GM19240 (cell line): ENCODE measurements at regions not wholly inside any gene's neighbourhood (a gene's known extent, or its start where the extent isn't known, plus 50 kb on each side); places are given as distances from the start of the nearest gene placed in this dataset.
"Not testable (repeated sequence)": the region's sequence is repeated elsewhere in the genome, so short reads cannot be mapped to it uniquely, and the experiment has no call there.

Experiments
- DNase-seq: peaks from one replicate; pipeline ENCODE4 v3.0.0; 2011; ENCODE audit warnings: low spot score; ENCODE audit not compliant: insufficient read length

DNA sequence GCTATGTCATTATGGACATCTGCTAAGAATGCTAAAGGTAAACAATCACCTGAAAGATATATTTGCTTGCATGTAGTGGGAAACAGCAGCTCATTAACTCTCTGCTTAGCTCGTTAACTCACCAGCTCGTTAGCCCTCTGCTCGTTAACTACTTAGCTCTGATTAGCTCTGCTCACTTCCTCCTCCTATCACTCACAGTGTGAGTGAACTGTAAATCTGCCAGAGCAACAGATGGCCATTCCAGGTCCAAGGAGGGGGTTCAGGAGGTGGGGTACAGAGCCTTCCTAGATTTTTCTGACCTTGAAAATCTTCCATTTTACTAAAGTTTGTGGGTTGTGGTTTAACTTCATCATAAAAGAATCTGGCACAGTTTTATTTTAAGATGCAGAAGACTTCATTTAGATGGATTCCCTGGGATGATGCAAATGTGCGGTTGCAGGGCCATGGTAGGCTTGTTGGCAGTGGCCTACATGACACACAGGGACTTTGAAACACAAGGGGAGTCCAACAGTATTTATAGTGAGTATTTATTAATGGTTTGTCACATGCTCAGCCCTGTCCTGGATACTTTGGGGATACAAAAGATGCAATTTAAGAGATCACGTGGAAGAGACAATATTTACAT, 1633.7 kb upstream of the CELF4 start:
- DNase-seq, result no peak

DNA sequence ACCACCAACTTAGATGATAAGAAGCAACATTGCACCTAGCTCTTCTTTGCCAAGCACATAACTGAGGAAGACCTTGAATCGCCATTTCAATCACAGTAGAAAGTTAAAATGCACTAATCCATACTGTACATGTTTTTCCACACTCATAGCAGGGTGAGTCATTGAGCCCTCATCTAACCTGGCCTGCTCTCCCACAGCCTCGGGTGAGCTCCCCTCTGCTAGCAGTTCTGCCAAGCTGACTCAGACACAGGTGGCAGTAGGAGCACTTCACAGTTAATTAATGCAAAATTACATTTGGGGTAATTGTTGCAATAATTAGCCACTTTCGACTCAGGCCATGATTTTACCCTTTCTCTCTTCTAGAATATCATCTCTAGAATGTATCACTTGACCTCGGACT, 1632.8 kb upstream of the CELF4 start:
- no peak for DNase-seq

DNA sequence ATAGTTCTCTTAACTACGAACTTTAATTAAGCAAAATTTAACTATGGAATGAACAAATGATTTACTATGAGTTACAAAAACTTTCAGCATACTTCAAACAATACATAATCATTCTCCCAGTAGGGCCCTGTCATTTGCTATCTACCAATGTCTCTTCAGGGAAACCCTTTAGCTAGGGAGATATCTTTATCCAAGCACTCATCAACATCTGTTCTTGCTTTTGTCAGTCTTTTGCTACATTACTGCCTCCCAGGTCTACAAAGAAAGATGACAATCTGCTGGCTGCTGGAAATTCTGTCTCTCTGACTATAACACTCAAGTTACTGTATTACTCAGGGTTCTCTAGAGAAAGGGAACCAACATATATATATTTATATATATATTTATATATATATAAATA, 1626.3 kb upstream of the CELF4 start:
- no peak for DNase-seq

DNA sequence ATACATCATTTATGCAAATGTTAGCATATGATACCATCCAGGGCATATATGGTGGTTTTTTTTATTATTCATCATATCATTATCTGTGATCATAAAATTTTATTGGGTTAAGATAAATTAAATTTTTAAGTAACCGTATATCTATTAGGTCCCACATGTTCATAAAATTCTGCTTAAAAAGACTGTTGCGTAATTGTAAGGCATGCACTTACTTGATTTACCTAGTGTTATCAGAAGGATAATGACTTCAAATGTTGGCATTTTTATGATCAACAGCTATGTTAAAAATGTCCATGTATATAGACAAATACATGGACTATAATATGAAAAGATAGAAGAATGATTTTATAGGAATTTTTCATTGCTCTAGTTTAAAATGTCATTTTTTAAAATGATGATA, 1625.5 kb upstream of the CELF4 start:
- DNase-seq, result no peak

DNA sequence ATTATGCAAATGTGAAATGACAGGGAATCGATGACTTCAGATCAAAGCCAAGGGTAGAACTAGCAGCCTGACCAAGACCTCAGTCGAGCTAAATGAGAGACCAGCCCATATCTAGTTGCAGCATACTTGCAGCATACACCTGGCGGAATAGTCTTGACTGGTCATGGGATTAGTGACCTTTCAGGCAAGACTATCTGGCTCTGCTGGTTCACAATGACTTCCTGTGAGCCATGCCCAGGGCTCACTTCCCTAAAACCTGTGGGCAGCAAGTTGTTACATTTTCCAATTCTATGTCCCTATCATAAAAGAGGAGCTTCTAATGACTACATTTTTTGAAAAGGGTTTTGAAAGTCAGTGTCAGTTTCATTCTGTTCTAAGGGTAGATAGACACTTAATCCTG, 1624.9 kb upstream of the CELF4 start:
- DNase-seq, result no peak

DNA sequence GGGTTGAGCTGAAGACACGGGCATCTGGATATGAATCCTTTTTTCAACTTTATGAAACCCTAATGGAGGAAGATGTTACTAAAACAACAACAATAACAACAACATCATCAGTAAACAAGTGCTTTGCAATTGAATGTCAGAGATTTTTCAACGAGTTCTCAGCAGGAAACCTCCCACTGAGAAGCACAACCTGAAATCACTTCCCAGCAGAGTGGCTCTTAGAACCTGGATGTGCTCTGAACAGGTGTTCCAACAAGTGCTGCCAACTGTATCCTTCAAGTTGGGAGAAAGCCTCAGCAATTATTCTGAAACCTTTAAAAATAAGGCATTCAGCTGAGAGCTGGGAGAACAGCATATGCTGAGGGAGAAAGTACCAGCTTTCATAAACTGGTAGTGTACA, 1622.7 kb upstream of the CELF4 start:
- no peak for DNase-seq

DNA sequence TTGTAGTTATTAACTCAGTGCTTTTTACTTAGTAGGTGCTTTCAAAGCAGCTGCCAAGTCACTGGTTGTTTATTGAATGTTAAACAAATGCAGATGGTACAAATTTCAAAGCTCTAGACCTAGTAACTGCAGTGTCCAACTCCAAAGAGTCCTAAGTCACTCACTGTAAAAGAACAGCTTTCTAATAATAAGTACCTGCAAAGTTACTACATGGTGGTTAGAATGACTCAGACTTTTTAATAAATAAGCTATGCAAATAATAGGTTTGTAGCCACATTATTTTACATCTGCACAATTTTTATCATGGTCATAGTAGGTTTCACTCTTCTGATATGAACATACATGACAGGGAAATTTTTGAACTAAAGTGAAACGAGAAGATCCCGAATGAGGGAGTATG, 1620.4 kb upstream of the CELF4 start:
- no peak for DNase-seq

DNA sequence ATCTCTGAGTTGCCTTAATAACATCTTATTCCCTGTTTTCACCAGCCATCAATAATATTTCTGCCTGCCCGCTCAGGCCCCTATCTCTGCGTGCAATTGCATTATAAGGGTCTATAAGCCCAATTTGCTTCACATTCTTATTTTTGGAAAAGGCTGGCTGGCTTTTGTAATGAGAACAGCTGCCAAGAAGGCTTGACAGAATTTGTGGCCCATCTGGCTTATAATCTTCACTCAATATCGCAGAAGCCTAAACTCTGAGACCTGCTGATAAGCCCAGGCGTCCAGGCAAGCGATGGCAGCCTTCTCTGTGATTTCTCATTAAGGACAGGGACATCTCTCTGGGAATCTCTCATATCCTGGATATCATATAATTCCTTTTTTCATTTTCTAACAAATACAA, 1618.6 kb upstream of the CELF4 start:
- no peak for DNase-seq

DNA sequence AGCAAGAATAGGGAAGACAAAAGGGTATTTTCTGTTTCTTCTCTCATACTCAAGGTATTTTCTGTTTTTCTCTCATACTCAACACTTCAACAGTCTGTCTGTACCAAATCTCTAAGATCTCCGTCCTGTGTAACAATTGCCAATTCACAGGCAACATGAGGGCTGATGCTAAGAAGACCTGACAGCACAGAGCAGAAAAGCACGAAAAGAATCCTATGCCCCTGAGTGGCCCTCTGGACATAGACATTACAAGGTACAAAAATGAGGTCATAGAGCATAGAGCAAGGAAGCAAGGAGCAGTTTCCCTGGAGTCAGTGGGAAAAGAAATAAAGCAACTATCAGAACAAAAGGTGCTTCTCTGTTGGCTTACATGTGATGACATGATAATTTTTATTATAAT, 1612.6 kb upstream of the CELF4 start:
- DNase-seq, result no peak

DNA sequence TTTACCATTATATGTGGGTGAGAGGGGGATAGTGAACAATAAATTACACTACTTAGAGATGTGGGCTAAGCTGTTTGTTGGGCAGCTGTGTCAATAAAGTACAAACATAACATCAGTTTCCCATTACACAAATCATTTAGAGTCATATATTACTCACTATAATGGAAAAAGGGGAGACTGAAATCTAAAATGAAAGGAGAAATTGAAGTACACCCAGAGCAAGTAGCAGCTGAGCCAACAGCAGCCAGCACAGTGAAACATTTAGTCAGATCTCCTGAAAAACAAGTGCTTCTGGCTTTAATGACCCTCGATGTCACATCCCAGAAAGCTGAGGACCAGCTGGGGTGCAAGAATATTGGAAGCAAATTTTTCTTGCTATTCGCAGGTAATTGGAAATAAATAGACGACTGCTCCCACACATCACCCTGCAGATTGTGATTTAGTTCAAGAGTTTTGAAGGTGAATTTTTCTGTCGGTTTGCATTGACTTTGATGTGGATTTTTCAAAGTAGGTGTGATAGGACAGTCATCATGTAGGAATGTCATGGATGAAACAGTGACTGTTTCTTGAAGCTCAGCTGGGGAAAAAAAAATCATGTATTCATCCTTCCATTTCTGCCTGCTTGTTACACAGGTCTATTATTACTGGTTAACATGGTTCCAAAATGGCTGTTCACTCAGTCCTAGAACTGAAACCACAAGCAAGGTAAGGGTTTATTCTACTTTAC, 1607.3 kb upstream of the CELF4 start:
- no peak for DNase-seq

DNA sequence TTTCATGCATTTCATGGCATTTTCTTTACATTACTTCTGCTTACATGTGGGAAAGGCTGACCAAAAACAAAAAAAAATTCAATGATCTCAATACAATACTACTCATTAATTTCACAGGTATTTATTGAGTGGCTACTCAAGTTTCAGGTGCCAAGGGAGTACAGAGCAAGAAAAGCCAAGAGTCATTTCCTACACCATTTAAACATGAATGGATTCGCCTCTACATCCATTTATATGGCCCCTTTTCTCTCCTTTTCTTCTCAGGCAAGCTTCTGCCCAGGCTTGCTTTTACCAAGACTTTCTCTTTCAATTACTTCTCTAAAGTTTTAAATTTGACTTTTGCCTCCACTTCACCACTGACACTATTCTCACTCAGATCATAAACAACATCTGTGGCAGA, 1603.1 kb upstream of the CELF4 start:
- DNase-seq, result no peak

DNA sequence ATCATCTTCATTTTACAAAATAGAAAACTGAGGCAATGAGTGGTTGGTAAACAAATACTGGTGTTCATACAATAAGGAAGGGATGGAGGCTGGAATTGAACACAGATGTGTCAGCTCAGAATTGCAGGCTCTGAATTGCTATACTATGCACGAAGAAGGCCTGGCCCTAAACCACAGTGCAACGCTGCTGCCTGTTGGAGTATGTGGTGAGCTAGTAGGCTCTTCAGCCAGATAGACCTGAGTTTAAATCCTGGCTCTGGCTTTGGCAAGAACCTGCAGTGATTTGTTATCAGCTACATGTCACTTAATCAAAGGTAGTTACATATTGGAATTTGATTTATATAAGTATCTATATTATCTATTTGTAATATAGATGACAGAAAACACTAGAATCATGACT, 1602.4 kb upstream of the CELF4 start:
- no peak for DNase-seq

DNA sequence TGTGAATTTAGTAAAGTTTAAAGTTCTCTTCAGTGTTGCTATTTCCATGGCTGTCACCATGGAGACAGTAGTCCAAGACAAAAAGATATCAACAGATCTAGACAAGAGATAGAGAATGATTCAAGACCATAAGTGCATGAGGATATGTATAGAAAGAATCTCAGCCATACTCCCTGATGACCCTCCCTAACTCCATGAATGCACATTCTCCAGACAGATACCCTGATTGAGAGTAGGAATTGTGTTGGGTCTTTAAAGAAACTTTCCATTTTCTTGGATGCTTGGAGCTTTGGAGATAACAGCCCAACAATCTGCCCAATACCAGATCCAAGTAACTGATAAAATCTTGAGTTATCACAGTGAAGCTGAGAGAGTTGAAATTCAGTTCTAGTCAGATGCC, 1601.2 kb upstream of the CELF4 start:
- DNase-seq, result no peak

DNA sequence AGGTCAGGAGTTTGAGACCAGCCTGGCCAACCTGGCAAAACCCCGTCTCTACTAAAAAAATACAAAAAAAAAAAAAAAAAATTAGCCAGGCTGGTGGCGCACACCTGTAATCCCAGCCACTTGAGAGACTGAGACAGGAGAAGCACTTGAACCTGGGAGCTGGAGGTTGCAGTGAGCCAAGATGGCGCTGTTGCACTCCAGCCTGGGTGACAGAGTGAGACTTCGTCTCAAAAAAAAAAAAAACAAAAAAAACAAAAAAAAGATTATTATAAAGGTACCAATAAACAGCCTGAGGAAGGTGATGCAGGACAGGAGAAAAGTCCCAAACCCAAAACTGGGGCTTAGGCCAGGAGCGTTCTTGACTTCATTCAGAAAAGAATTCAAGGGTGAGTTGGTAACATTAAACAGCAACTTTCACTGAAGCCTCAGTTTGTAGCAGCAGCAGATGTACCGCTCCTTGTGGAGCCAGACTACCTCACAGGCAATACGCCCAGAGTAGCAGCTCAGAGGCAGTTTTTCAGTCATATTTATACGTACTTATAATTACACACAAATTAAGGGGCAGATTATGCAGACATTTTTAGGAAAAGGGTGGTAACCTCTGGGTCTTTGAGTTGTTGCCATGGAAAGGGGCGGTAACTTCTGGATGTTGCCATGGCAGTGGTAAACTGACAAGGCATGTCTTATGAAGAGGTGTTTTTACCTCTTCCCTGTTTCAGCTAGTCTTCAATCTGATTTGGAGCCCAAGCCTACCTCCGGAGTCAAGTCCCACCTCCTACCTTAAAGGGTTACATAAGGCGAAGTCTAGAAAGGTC, 1596.6 kb upstream of the CELF4 start:
- DNase-seq, result no peak

DNA sequence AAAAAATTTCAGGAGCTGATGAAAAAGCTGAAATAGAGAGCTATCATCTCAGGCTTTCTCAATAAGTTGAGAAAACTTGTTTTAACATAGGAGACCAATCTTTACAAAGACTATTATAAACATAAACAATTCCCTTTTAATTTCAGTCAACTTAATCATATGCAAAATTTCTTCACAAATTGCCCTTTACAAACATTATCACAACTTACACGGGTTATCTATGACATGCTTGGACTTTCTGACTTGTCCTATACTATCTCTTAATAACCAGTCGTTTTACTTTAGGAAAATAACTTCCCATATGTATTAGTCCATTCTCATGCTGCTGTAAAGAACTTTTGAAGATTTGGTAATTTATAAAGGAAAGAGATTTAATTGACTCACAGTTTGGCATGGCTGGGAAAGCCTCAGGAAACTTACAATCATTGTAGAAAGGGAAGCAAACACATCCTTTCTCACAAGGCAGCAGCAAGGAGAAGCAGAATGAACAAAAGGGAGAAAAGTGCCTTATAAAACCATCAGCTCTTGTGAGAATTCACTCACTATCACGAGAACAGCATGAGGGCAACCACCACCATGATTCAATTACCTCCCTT, 1583.7 kb upstream of the CELF4 start:
- no peak for DNase-seq

DNA sequence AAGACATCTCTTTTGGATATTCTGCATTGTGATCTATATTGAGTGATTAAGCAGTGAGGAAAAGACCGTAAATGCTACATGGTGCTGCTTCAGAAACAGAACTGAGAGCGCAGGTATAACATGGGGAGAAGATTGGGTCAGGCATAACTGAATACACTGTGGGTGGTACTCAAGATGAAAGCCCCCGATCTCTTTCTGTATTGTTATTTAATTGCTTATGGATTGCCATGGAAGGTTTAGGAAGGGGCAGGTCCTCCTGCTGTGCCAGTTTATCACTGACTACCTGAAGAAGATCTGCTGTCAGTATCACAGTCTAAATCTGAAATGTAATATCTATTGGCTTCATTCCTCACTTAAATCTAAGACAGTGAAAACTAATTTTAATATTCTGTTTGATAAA, 1568.7 kb upstream of the CELF4 start:
- no peak for DNase-seq

DNA sequence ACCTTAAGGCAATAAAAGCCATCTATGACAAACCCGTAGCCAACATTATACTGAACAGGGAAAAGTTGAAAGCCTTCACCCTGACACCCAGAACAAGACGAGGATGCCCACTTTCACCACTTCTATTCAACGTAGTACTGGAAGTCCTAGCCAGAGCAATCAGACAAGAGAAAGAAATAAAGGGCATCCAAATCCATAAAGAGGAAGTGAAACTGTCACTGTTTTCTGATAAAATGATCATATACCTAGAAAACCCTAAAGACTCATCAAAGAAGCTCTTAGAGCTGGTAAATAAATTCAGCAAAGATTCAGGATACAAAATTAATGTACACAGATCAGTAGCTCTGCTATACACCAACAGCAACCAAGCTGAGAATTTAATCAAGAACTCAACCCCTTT, 1561.9 kb upstream of the CELF4 start:
- DNase-seq, result not testable (repeated sequence)

DNA sequence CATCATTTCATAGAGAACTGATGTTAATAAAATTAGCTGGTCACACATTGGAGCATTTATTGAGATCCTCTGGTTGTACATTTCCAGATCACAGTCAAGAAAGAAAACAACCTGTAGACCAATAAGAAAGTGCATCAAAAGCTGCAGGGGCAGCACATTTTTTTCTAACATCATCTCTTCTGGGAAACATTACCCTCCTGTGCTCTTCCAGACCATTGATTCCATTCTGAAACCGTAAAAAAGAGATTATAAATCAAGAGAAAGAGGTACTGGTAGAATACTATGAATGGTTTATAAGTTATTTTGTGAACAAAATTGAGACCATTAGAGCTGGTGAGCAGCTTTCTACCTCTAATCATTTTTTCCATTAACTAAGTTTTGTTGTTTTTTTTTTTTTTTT, 1548.2 kb upstream of the CELF4 start:
- DNase-seq, result no peak

DNA sequence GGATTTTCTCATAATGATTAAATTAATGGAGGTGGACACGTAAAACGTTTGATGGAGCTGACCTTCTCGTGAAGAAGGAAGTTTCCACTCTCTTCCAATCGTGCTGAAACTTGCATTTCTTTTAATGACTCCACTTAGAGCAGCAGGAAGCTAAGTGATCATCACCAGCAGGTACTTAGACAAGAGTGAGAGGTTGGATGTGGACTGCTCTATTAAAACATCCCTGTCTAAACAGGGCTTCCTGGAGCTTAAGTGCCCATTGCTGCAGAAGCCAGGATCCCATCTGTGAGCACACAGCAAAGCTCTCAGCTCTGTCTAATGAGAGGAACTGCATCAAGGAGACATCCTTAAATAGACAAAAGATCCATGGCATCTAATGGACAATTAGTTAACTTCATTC, 1539.5 kb upstream of the CELF4 start:
- DNase-seq, result no peak

DNA sequence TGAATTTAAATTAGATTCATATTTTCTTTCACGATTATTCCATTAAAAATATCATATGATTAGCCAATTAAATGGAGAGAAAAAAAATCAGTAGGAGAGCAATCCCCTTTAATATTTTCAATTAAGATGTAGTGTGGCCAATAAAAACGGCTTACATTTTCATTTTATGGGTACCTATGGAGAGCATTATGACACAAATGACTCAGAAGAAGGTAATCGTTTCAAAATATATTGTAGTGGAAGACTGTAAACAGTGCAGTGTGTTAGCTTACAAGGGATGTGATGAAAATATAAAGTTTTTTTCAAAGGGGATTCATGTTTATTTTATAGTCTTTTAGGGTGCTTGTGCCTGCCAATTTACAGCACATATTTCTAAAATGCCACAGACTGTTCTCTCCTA, 1507.4 kb upstream of the CELF4 start:
- DNase-seq, result no peak

DNA sequence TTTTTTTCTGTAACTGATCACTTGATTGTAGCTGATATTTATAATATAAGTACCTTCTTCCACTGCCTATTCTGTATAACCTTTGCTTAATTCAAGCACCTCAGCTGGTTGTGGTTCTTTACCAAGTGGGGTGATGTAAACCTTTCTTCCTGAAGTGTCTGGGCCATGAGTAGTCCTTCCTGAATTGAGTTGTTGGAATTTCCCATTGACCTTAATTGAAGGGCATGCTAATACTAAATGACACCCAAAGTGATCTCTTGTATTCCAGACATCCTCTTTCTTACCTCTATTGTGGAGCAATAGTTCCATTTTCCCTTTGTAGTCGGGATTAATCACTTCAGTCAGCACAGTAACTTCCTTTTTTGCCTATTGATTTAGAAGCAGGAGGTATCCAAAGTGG, 1496.8 kb upstream of the CELF4 start:
- DNase-seq, result no peak

DNA sequence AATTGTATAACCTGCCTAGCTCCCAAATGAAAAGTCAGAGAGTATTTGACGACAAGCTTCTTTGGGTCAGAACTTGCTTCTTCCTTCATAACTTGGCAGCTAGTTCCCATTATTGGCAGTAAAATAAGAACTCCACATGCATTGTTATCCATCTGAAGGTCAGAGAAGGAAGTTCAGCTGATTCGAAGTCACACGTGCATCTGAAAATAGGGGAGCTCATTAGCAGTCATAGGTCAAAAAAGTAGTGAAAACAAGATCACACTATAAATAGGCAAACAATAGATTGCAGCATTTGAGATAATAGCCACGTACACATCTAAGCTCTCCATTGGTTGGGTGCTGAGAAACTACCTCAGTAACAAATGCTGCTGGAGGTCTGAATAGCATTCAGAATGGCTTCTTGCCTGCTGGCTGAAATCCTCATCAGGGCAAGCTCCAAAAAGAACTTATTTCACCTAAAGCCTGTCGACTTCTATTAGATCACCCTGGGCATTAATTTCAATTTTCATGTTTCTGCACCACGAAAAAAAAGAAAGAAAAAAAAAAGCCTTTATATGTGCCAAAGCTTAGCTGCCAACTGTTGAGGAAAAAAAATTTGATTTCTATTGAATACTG, 1492.9 kb upstream of the CELF4 start:
- DNase-seq, result no peak
